Stimulated activated naive CD8-positive, alpha-beta T cell treated with anti-CD3 and anti-CD28 coated beads, Interleukin-15, Interleukin-2, amounts not matched to agents 100 U/mL and 50 U/mL, for 24 hours (primary cell): ENCODE measurements at regions not wholly inside any gene's neighbourhood (a gene's known extent, or its start where the extent isn't known, plus 50 kb on each side); places are given as distances from the start of the nearest gene placed in this dataset.
"Not testable (repeated sequence)": the region's sequence is repeated elsewhere in the genome, so short reads cannot be mapped to it uniquely, and the experiment has no call there.

Experiments
- ATAC-seq: fragments of 150-1000 bp; cut with Tn5 transposase; one replicate; pipeline ENCODE4 v1.10.0; 2021
- DNase-seq: peaks from one replicate; pipeline ENCODE4 v3.0.0; 2021

DNA sequence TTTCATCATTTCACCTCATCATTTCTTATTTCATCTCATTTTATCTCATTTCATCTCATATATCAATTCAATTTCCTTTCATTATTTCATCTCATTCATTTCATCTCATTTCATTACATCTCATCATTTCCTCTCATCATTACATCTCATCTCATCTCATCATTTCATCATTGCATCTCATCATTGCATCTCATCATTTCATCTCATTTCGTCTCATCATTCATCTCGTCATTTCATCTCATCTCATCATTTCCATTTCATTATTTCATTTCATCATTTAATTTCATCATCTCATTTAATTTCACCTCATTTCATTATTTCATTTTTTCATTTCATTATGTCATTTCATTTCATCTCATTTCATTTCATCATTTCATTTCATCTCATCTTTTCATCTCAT is 168.5 kb upstream of the FAM72C start:
- ATAC-seq, DNase-seq: not testable (repeated sequence)

DNA sequence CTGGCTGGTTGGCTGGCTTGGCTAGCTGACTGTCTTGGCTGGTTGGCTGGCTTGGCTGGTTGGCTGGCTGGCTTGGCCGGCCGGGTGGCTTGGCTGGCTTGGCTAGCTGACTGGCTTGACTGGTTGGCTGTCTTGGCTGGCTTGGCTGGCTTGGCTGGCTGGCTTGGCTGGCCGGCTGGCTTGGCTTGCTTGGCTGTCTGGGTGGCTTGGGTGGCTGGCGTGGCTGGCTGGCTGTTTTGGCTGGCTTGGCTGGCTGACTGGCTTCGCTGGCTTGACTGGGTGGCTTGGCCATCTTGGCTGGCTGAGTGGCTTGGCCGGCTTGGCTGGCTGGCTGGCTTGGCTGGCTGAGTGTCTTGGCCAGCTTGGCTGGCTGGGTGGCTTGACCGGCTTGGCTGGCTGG is 133.2 kb upstream of the FAM72C start:
- not testable (repeated sequence) for DNase-seq, ATAC-seq

- ATAC-seq, result not testable (repeated sequence)
- DNase-seq, result peak; percentile 35
Observed at GRCh38 chr1:144104000-144104677, 132.4 kb upstream of the FAM72C start.

- DNase-seq, result peak; percentile 44
- peak; percentile 40 for ATAC-seq
Observed at GRCh38 chr1:144103156-144103880, 131.5 kb upstream of the FAM72C start.

GRCh38 chr1:144102046-144102745 is 130.4 kb upstream of the FAM72C start:
- not testable (repeated sequence) for ATAC-seq
- DNase-seq, result peak; percentile 4

DNA sequence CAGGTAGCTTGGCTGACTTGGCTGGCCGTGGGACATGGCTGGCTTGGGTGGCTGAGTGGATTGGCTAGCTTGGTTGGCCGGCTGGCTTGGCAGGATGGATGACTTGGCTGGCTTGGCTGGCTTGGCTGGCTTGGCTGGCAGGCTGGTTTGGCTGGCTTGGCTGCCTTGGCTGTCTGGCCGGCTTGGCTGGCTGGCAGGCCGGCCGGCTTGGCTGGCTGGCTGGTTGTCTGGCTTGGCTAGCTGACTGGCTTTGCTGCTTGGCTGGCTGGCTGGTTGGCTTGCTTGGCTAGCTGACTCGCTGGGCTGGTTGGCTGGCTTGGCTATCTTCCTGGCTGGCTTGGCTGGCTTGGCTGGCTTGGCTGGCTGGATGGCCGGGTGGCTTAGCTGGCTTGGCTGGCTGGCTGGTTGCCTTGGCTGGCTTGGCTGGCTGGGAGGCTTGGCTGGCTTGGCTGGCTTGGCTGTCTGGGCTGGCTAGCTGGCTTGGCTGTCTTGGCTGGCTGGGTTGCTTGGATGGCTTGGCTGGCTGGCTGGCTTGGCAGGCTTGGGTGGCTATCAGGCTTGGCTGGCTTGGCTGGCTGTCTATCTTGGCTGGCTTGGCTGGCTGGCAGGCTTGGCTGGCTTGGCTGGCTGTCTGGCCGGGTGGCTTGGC is 129.7 kb upstream of the FAM72C start:
- DNase-seq (peak; percentile 6), ATAC-seq (peak; percentile 14)

GRCh38 chr1:144077167-144077841 is 105.5 kb upstream of the FAM72C start:
- not testable (repeated sequence) for ATAC-seq
- peak; percentile 1 for DNase-seq

GRCh38 chr1:144076646-144077045 is 104.9 kb upstream of the FAM72C start:
- DNase-seq, ATAC-seq: not testable (repeated sequence)

- not testable (repeated sequence) for DNase-seq
- peak; percentile 57 for ATAC-seq
Observed at GRCh38 chr1:144070394-144071053, 98.7 kb upstream of the FAM72C start.

DNA sequence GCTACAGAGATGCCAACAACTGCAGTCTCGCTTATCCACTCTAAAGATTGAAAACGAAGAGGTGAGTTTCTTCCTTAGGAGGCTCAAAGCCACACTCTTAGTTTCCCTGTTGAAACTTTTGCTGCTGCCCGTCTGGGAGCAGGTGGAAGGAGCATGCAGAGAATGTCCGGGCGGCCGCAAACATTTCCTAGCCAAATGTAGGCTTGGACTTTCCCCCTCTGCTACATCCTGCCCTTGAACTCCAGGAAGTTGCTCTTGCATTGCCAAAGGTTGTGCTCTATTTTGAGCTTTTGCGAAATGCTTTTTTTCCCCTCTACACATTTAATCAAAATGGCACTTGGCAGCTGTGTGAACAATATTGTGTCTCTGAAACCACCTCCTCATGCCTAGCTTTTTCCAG is 95.3 kb upstream of the FAM72C start:
- not testable (repeated sequence) for ATAC-seq, DNase-seq

- ATAC-seq, DNase-seq: not testable (repeated sequence)
Observed at GRCh38 chr1:144066071-144066813, 94.5 kb upstream of the FAM72C start.

GRCh38 chr1:144065299-144066060 is 93.7 kb upstream of the FAM72C start:
- not testable (repeated sequence) for DNase-seq, ATAC-seq

GRCh38 chr1:144049365-144049764 is 77.6 kb upstream of the FAM72C start:
- DNase-seq, ATAC-seq: not testable (repeated sequence)

- ATAC-seq, DNase-seq: not testable (repeated sequence)
Observed at GRCh38 chr1:144046645-144047044, 74.9 kb upstream of the FAM72C start.

DNA sequence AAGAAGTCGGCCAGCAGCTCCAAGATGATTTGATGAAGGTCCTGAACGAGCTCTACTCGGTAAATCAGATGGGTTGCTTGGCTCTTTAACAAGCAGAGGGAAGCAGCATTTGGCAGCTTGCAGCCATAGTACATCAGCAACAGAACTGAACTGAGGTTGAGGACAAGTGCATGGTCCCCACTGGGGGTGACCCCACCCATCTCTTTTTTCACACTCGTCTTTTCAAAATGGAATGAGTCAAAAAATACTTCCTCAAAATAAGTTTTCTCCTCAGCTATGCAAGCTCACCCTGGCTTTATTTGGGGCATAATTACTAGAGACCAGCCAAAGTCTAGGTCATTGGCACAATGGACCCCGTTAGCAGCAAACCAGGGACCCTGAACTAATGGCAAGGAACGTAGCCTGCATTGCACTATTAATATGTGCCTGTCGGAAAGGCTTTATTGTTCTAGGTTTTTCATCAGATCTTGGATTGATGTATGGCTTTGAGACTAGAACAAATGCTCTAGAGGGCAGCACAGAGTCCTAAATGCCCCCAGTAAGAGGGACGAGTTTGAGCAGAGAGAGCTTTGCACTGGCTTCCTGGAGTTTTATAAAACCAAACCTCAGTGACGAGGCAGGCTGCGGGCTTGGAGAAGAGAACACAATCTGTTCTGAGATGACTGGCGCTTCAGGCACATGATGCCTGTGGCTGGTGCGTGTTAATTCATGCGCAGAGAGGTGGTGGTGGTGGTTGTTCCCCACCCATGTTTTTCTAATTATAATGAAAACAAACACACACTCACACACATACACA is 74.2 kb upstream of the FAM72C start:
- ATAC-seq (peak; percentile 79), DNase-seq (peak; percentile 2)

GRCh38 chr1:144042251-144042650 is 70.5 kb upstream of the FAM72C start:
- not testable (repeated sequence) for DNase-seq, ATAC-seq

DNA sequence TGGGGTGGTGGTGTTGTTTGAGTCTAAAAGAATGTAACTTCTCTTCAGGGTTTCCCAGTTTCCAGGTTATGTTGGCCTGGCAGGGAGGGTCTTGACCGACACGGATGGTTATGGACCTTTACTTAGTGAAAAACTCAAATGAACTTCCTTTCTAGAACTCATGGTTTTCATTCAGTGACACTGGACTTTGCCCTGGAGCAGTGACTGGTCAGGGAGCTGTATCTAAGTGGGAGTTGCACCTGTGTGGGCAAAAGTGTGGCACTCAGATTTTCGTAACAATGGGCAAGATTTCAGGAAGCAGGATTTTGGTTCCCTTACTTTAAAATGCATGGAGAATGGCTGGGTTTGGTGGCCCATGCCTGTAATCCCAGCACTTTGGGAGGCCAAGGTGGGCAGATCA is 68.5 kb upstream of the FAM72C start:
- not testable (repeated sequence) for ATAC-seq, DNase-seq

GRCh38 chr1:144034045-144034444 is 62.3 kb upstream of the FAM72C start:
- not testable (repeated sequence) for DNase-seq, ATAC-seq

GRCh38 chr1:144031550-144031949 is 59.8 kb upstream of the FAM72C start:
- ATAC-seq, result not testable (repeated sequence)

More at GRCh38 chr1:144031550-144031949, 59.8 kb upstream of the FAM72C start:
- DNase-seq, result not testable (repeated sequence)
